ENCODE measurements at regions not wholly inside any gene's neighbourhood (a gene's known extent, or its start where the extent isn't known, plus 50 kb on each side); places are given as distances from the start of the nearest gene placed in this dataset.

GRCh38 chr3:147900851-147901250, 491.7 kb downstream of the ZIC1 start:
- H3K27me3 Mint-ChIP-seq (ENCODE audit: low read depth), result no peaks in the 10 kb centered on the region
- TF ChIP-seq CTCF (IDR thresholded peaks at IDR 0.05), result no peak
- DNase-seq (ENCODE audit: low spot score), result no peak
- H3K9me3 Mint-ChIP-seq (ENCODE audit: low read depth), result no peaks in the 10 kb centered on the region
- H3K4me1 Mint-ChIP-seq (ENCODE audit: low read depth), result no peaks in the 10 kb centered on the region
- H3K4me3 Mint-ChIP-seq (ENCODE audit: unreplicated experiment), result no peak overlapping the region
- peak overlapping the region; percentile 8 for H3K27ac Mint-ChIP-seq (ENCODE audit: unreplicated experiment)
- H3K36me3 Mint-ChIP-seq (ENCODE audit: low read depth), result no peaks in the 10 kb centered on the region

GRCh38 chr3:147903026-147903425, 493.9 kb downstream of the ZIC1 start:
- no peak overlapping the region for H3K27ac Mint-ChIP-seq (ENCODE audit: unreplicated experiment)
- TF ChIP-seq CTCF (IDR thresholded peaks at IDR 0.05), result no peak
- peaks cover 9% of the 10 kb centered on the region for H3K4me1 Mint-ChIP-seq (ENCODE audit: low read depth)
- H3K27me3 Mint-ChIP-seq (ENCODE audit: low read depth), result no peaks in the 10 kb centered on the region
- no peak overlapping the region for H3K4me3 Mint-ChIP-seq (ENCODE audit: unreplicated experiment)
- H3K36me3 Mint-ChIP-seq (ENCODE audit: low read depth), result no peaks in the 10 kb centered on the region
- no peaks in the 10 kb centered on the region for H3K9me3 Mint-ChIP-seq (ENCODE audit: low read depth)
- DNase-seq (ENCODE audit: low spot score), result no peak

- Mint-ChIP-seq H3K27ac (ENCODE audit: unreplicated experiment) (no peak overlapping the region), H3K4me1 (ENCODE audit: low read depth) (peaks cover 9% of the 10 kb centered on the region), H3K9me3 (ENCODE audit: low read depth) (no peaks in the 10 kb centered on the region), H3K27me3 (ENCODE audit: low read depth) (no peaks in the 10 kb centered on the region), H3K4me3 (ENCODE audit: unreplicated experiment) (no peak overlapping the region), H3K36me3 (ENCODE audit: low read depth) (no peaks in the 10 kb centered on the region)
- no peak for TF ChIP-seq CTCF (IDR thresholded peaks at IDR 0.05)
- no peak for DNase-seq (ENCODE audit: low spot score)
Observed at GRCh38 chr3:147904421-147904820, 495.3 kb downstream of the ZIC1 start.

GRCh38 chr3:147906285-147906684, 497.1 kb downstream of the ZIC1 start:
- Mint-ChIP-seq H3K4me3 (ENCODE audit: unreplicated experiment) (no peak overlapping the region), H3K27me3 (ENCODE audit: low read depth) (no peaks in the 10 kb centered on the region), H3K4me1 (ENCODE audit: low read depth) (peaks cover 9% of the 10 kb centered on the region), H3K36me3 (ENCODE audit: low read depth) (no peaks in the 10 kb centered on the region), H3K9me3 (ENCODE audit: low read depth) (peaks cover 3% of the 10 kb centered on the region), H3K27ac (ENCODE audit: unreplicated experiment) (no peak overlapping the region)
- no peak for TF ChIP-seq CTCF (IDR thresholded peaks at IDR 0.05)
- DNase-seq (ENCODE audit: low spot score), result no peak

- Mint-ChIP-seq H3K4me3 (ENCODE audit: unreplicated experiment) (no peak overlapping the region), H3K27ac (ENCODE audit: unreplicated experiment) (no peak overlapping the region), H3K27me3 (ENCODE audit: low read depth) (no peaks in the 10 kb centered on the region), H3K9me3 (ENCODE audit: low read depth) (peaks cover 12% of the 10 kb centered on the region), H3K36me3 (ENCODE audit: low read depth) (no peaks in the 10 kb centered on the region), H3K4me1 (ENCODE audit: low read depth) (no peaks in the 10 kb centered on the region)
- no peak for DNase-seq (ENCODE audit: low spot score)
- no peak for TF ChIP-seq CTCF (IDR thresholded peaks at IDR 0.05)
Observed at GRCh38 chr3:147914532-147914931, 505.4 kb downstream of the ZIC1 start.

Measured in chondrocyte (in vitro differentiated cells).